Testis (tissue), 2 donors: ENCODE measurements at regions not wholly inside any gene's neighbourhood (a gene's known extent, or its start where the extent isn't known, plus 50 kb on each side); places are given as distances from the start of the nearest gene placed in this dataset.

Experiments
- CTCF ChIP-seq, 3 experiments: fragments of 450-650 bp in 2 of 3; fragments of 200-600 bp in 1 of 3; sonication (generic) in 1 of 3; IDR thresholded peaks; one replicate each; pipeline ENCODE4 v1.5.1; 2016 to 2019; ENCODE audit warnings: antibody characterized with exemption in 3 of 3, mild to moderate bottlenecking in 2 of 3, moderate library complexity in 1 of 3
- POLR2A ChIP-seq: fragments of 450-650 bp; IDR thresholded peaks from one replicate; pipeline ENCODE4 v1.6.1; 2017; ENCODE audit warnings: antibody characterized with exemption, mild to moderate bottlenecking, moderate library complexity

GRCh38 chr4:52376132-52376704 lies 282.9 kb downstream of the USP46 start:
- peak; percentile 73 to 91 (median 83) for TF ChIP-seq CTCF (IDR thresholded peaks at IDR 0.05)
- TF ChIP-seq POLR2A = no peak
